Left hindlimb (tissue), 1 donor: ENCODE measurements at regions not wholly inside any gene's neighbourhood (a gene's known extent, or its start where the extent isn't known, plus 50 kb on each side); places are given as distances from the start of the nearest gene placed in this dataset.
"Not testable (repeated sequence)": the region's sequence is repeated elsewhere in the genome, so short reads cannot be mapped to it uniquely, and the experiment has no call there.

Source experiments
- DNase-seq: peaks from one replicate; pipeline ENCODE4 v3.0.0-alpha.2; 2018

- no peak for DNase-seq
Measured at GRCh38 chr14:95818581-95818980, 58.1 kb upstream of the TUNAR start.

GRCh38 chr14:95817271-95817670 lies 59.4 kb upstream of the TUNAR start:
- no peak for DNase-seq

- DNase-seq = no peak
Measured at GRCh38 chr14:95816539-95816938, 60.1 kb upstream of the TUNAR start.

DNA sequence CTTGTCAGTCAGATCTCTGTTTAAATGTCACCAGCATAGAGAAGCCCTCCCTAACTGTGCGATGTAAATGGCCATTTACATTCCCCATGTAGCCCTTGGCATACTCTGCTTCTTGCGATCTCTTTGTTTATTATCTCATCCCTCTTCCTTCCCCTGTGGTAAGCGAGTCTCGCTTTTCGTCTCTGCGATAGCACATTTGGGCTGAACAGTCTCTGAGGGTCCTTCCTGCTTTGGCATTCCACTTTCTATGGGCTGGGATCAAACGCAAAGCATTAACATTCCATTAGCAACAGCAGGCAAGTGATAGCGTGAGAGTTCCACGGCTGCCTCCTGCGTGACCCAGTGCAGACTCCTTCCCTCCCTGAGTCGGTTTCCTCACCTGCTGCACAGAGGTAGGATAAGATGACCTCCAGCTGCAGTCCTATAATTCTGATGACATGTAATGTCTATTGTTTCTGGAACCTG lies 61.4 kb upstream of the TUNAR start:
- no peak for DNase-seq

DNA sequence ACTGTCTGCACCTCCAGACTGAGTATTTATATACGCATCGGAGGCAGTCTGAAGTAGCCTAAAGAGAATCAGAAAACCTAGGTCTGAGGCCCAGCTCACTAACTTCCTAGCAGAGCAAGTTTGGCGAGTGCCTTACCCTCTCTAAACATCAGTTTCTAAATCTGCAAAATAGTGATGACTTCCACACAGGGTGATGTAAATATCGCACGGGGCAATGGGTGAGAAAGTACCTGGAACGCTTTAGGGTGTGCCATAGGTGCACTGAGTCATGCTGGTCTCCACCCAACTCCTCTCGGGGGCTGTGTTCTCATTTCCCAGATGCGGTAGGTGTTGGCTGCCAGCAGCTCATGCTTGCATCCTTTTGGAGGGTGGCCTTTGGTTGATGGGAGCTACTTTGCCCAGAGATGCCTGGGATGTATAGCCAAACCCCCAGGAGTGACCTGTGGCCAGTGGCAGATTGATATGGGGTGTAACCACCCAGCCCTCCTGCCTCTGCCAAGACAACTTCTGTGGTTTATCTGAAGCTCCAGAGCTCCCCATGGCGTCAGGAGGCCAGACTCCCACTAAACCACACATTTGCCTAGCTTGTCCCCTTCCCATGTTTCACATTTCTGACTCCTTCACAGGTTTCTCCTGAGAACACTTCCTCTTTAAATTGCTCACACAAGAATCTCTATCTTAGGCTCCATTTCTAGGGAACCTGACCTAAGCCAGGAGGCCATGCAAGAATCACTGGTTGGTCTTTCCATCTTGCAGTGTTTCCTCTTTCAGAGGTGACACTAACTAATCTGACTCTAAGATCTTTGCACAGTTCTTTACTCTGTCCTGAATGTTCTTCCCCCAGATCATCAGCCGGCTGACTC lies 62.0 kb upstream of the TUNAR start:
- no peak for DNase-seq

DNA sequence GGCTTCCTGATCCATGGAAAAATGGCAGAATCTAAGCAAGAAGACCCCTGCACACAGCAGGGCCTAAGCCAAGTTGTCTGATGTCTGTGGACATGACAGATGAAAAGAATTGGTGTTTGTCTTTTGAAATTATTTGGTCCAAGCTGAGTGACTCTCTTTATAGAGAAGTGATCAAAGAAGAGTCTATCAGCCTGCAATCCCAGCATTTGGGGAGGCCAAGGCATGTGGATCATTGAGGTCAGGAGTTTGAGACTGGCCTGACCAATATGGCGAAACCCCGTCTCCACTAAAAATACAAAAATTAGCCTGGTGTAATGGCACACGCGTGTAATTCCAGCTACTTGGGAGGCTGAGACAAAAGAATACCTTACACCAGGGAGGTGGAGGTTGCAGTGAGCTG lies 64.8 kb upstream of the TUNAR start:
- no peak for DNase-seq

DNA sequence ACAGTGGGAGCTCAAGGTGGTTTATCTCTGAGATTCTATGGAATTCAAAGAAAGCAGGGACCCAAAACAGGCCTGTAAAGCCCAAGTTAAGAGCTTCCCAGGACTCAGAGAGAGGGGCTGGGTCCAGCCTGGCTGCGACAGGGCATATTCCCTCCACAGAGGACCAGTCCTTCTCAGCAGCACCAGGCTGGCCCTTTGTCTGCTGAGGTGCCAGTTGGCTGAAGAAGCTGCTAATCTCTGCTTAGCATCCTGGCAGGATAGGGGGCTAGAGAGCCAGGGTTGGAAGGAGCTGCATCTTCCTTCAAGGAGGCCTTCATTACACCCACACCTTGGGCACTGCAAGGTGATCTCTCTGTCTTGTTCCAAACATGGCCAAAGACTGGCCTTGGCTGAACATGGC lies 68.3 kb upstream of the TUNAR start:
- DNase-seq = no peak

DNA sequence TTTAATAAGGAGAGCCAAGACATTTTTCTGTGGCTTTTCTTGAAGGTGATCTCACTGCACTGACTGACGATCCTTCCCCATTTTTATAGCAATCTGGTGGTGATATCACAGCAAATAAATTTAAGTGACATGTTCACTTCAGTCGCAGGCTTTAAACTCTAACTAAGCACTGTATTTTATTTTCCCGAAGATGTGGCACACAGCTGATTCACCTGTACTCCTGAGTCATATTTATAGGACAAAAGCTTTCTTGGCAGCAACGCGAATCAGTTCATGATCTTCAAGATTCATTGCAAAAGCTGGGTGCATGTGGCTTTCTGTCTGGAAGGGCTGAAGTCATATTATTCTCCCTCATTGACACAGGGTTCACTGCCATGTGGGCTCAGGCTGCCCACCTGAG lies 79.8 kb upstream of the TUNAR start:
- no peak for DNase-seq

GRCh38 chr14:95787941-95788340 lies 74.0 kb upstream of the TCL1A start:
- DNase-seq = no peak

DNA sequence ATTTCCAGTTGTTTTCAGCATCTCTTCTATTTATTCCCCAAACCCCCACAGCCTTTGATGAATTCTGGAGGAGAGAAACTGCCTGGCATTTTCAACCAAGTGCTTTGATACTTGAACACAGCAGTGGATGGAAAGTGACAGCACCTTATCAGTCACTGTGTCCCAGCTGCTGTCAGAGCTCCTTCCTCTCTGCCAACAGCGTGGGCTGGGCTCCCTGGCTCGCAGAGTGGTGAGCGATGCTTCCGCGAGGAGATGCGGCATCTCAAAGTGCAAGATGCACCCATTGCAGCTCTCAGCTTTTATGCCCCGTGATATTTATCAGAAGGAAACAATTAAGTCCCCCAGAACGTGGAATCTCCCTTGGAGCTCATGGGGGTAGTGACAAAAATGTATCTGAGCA lies 72.6 kb upstream of the TCL1A start:
- no peak for DNase-seq

- no peak for DNase-seq
Measured at GRCh38 chr14:95784137-95784536, 70.2 kb upstream of the TCL1A start.

DNA sequence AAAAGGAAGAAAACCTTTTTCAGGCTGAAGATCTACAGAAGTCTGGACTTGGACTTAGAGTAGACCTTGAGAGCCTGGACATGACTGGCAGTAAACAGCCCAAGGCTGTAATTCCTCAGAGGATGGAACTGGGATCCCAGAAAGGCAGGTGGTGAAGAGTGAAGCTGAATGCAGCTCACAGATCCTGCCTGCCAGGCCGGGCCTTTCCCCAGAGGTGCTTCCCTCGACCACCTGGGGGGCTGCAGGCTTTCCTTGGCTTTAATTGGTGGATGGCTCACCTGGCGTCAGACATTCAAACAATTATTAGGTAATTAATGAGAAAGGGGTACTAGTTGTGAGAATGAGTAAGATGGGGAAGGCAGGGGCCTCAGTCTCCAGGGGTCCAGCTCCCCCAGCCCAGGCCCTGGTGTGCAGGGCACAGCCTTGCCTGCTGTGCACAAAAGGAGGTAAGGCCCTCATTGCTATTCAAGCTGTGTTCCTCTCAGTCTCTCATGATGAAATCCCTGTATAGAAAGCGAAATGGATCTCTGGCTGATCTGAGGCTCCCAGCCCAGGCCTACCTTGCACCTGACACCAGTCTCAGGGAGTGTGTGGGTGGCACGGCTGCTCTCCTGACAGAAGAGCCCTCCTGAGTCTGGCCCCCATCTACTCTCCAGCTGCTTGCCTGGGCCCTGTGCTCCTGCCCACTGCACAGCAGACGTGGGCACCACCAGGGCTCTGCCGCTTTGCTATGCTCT lies 63.0 kb upstream of the TCL1A start:
- no peak for DNase-seq

- DNase-seq = peak; percentile 38
Measured at GRCh38 chr14:95774265-95775160, 60.6 kb upstream of the TCL1A start.

DNA sequence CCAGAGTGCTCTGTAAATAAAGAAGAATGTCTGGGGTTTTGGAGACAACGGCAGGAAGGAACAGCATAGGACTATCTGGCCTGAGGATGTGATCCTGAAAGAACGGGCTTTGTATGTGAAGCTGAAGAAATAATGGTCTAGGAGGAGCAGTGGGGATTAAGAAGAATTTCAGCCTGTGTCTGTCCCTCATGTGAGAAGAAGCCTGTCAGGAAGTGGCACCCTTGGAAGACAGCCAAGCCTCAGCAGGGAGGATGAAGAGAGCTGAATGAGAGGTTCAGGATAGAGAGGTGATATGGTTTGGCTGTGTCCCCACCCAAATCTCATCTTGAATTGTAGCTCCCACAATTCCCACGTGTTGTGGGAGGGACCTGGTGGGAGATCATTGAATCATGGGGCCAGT lies 56.9 kb upstream of the TCL1A start:
- DNase-seq = no peak

- no peak for DNase-seq
Measured at GRCh38 chr14:95769976-95770375, 56.1 kb upstream of the TCL1A start.

DNA sequence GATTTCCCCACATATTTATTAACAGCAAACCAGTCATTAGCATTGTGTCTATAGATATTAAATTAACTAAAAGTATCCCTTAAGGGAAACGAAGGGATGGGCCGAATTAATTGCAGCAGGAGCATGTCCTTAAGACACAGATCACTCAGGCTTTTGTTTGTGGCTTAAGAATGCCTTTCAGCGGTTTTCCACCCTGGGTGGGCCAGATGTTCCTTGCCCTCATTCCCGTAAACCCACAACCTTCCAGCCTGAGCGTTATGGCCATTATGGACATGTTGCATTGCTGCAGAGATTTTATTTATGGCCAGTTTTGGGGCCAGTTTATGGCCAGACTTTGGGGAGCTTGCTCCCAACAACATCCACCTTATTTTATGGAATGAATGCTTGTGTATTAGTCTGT lies 55.5 kb upstream of the TCL1A start:
- DNase-seq = not testable (repeated sequence)

DNA sequence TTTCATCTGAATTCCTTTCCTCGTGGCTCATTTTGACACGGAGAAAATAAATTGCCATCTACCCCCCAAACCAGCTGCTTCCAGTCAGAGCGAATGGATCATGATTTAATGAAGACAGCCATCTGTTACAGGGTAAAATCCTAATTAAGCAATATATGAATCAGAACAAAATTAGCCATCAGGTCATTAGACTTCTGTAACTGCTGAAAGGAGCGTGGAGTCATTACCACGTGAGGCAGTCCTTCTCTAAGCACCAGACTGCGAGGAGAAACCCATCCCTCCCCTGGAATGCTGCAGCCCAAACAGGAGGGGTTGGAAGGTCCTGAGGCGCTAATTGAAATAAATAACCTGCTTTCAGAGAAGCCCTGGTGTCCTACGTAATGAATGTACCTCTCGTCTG lies 51.1 kb upstream of the TCL1A start:
- no peak for DNase-seq

DNA sequence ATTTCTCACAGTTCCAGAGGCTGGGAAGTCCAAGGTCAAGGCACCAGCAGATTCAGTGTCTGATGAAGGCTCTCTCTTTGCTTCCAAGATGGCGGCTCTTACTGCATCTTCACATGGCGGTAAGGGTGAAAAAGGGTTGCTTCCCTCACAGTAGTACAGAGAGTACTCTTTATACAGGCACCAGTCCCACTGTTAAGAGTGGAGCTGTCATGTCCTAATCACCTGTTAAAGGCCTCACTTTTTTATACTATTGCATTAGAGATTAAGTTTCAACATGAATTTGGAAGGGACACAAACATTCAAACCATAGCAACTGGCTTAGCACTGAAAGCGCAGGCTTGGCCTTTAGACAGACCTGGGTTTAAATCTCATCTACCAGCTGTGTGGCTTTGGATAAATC lies 50.0 kb upstream of the TCL1A start:
- DNase-seq = no peak
